Thyroid gland (tissue), 4 donors: ENCODE measurements at regions not wholly inside any gene's neighbourhood (a gene's known extent, or its start where the extent isn't known, plus 50 kb on each side); places are given as distances from the start of the nearest gene placed in this dataset.

ENCODE experiments used
- DNase-seq, 2 donors: peaks; one replicate each; pipeline ENCODE4 v3.0.0-alpha.2; 2019
- H3K27ac ChIP-seq, 3 donors: fragments of 200-600 bp; sonication (generic); 1 replicate in 2 of 3; 2 replicates in 1 of 3; pipeline ENCODE4 v1.5.1; 2016 to 2019; ENCODE audit warnings: mild to moderate bottlenecking in 1 of 3, moderate library complexity in 1 of 3
- H3K27me3 ChIP-seq: fragments of 200-600 bp; sonication (generic); one replicate; pipeline ENCODE4 v1.5.1; 2019
- H3K36me3 ChIP-seq, 2 donors: fragments of 200-600 bp; sonication (generic); one replicate each; pipeline ENCODE4 v1.5.1; 2016 to 2019
- H3K4me1 ChIP-seq, 2 donors: fragments of 200-600 bp; sonication (generic); one replicate each; pipeline ENCODE4 v1.5.1; 2017 to 2019
- H3K4me3 ChIP-seq, 3 donors: fragments of 200-600 bp; sonication (generic); replicated peaks in 1 of 3; 1 replicate in 2 of 3; 2 replicates in 1 of 3; pipeline ENCODE4 v1.5.1; 2016; ENCODE audit warnings: mild to moderate bottlenecking in 1 of 3
- H3K9me3 ChIP-seq: fragments of 200-600 bp; sonication (generic); one replicate; pipeline ENCODE4 v1.5.1; 2017
- POLR2A ChIP-seq, 2 donors: fragments of 450-650 bp; IDR thresholded peaks; one replicate each; pipeline ENCODE4 v1.6.1; 2017; ENCODE audit warnings: antibody characterized with exemption in 2 of 2, mild to moderate bottlenecking in 2 of 2, moderate library complexity in 1 of 2
- WGBS, 2 donors: methylation state at CpG; one replicate each; pipeline ENCODE4 v1.1.5; 2017; 5-methylcytosine and 5-hydroxymethylcytosine counted together
- intact Hi-C: fragments of 100-400 bp; cut with DNase I; formaldehyde crosslinking; loops from one replicate; pipeline ENCODE4 v1.15.1; 2023
- TF ChIP-seq, protein P1 (sequence below), 6 experiments: fragments of 200-600 bp in 3 of 6; fragments of 450-650 bp in 3 of 6; sonication (generic) in 3 of 6; IDR thresholded peaks; one replicate each; pipeline ENCODE4 v1.5.1; 2016 to 2019; ENCODE audit warnings: antibody characterized with exemption in 6 of 6, mild to moderate bottlenecking in 2 of 6, inconsistent platforms in 1 of 6, moderate library complexity in 1 of 6

DNA sequence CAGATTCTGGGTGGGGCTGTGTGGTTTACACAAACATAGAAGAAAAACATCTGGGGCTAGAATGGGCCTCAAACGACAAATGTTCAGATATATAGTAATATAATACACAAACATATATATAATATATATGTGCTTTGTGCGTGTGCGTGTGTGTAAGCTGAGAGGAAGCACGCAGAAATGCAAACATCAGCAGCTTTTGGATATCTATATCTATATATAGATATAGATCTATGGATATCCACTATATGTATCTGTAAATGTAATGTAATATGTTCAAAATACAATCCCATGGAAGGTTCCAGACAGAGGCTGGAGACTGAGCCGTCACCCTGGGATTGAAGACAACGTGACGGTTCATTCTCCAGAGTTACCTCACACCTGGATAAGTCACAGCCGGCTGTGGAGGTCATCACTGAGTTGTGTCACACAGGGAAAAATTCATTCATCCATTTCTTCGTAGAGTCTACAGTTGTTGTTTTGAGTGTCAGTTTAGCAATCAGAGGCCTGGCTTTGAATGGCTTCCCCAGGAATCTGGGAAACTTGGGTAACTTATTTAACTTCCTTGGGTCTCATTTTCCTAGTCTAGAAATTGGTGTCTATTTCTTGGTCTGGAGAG is 123.0 kb upstream of the CPEB4 start:
- Histone ChIP-seq H3K4me3 (no peak overlapping the region), H3K9me3 (no peaks in the 10 kb centered on the region), H3K27ac (peak overlapping the region; percentile 89 to 96 (median 92)), H3K4me1 (peaks cover 16 to 34% of the 10 kb centered on the region in 2 donors), H3K36me3 (no peaks in the 10 kb centered on the region), H3K27me3 (no peaks in the 10 kb centered on the region)
- 88% methylated on average over 9 of the region's 9 CpGs for WGBS, 2 donors
- no peak for DNase-seq
- intact Hi-C loops, result no loop called here
- TF ChIP-seq POLR2A (IDR thresholded peaks at IDR 0.05), result no peak
- TF ChIP-seq, protein P1, sequence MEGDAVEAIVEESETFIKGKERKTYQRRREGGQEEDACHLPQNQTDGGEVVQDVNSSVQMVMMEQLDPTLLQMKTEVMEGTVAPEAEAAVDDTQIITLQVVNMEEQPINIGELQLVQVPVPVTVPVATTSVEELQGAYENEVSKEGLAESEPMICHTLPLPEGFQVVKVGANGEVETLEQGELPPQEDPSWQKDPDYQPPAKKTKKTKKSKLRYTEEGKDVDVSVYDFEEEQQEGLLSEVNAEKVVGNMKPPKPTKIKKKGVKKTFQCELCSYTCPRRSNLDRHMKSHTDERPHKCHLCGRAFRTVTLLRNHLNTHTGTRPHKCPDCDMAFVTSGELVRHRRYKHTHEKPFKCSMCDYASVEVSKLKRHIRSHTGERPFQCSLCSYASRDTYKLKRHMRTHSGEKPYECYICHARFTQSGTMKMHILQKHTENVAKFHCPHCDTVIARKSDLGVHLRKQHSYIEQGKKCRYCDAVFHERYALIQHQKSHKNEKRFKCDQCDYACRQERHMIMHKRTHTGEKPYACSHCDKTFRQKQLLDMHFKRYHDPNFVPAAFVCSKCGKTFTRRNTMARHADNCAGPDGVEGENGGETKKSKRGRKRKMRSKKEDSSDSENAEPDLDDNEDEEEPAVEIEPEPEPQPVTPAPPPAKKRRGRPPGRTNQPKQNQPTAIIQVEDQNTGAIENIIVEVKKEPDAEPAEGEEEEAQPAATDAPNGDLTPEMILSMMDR (IDR thresholded peaks at IDR 0.05), result no peak

DNA sequence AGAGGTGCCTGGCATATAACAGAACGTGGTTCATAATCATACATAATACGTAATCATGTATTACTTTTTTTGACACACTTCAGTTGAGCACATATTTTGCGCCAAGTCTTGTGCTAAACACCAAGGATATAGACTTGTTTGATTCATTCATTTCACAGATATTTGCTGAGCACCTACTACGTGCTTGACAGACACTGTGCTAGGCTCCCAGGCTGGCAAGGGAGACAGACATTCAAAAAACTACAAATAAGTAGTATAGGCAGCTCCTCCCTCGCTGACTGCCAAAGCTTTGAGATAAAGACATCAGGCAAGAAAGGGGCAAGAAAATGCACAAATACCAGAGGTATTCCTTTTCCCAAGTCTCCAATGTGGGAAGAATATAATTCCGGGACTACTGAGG is 122.5 kb upstream of the CPEB4 start:
- peak overlapping the region; percentile 89 to 96 (median 92) for H3K27ac ChIP-seq
- H3K4me3 ChIP-seq, result no peak overlapping the region
- no peaks in the 10 kb centered on the region for H3K36me3 ChIP-seq
- DNase-seq, result no peak
- TF ChIP-seq POLR2A (IDR thresholded peaks at IDR 0.05), result no peak
- TF ChIP-seq, protein P1 (IDR thresholded peaks at IDR 0.05), result no peak
- no peaks in the 10 kb centered on the region for H3K27me3 ChIP-seq
- no peaks in the 10 kb centered on the region for H3K9me3 ChIP-seq
- intact Hi-C loops, result no loop called here
- whole genome bisulfite sequencing, 2 donors, result 80 to 88% methylated on average over 6 of the region's 6 CpGs
- H3K4me1 ChIP-seq, result peaks cover 16 to 34% of the 10 kb centered on the region in 2 donors

DNA sequence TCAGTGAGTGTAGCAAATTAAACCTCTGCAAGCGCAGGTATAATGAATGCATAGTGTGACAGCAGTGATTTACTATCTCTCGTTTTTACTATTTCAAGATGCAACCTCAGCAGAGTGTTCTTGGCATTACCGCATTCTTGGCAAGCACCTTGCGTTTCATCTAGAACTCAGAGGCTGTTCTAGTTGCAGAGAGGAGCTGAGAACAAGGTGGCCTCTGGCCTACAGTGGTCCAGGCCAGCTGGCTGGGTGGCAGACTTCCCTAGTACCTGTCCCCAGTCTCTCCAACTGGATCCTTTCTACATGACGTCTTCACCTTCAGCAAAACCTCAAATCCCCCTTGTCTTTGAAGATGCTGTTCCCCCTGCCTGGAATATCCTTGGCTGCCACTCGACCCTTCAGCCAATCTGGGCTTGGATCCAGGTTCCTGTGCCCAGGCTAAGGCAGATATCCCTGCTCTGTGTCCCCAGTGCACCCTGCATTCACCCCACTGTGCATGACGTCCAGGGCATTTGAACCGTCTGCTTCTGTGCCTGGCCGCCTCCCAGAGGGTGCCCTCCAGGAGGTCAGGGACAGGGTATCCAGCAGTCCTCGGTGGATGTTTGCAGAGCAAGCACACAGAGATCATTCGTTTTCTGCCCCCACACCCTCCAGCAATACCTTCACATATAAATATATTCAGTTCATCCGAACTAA is 120.4 kb upstream of the CPEB4 start:
- Histone ChIP-seq H3K4me1 (peaks cover 16 to 34% of the 10 kb centered on the region in 2 donors), H3K27ac (peak overlapping the region in 2 of 3 donors; percentile 89 to 96), H3K4me3 (no peak overlapping the region), H3K27me3 (no peaks in the 10 kb centered on the region), H3K36me3 (no peaks in the 10 kb centered on the region), H3K9me3 (no peaks in the 10 kb centered on the region)
- no peak for TF ChIP-seq POLR2A (IDR thresholded peaks at IDR 0.05)
- TF ChIP-seq, protein P1 (IDR thresholded peaks at IDR 0.05), result no peak
- 67 to 71% methylated on average over 11 to 12 of the region's 12 CpGs for whole genome bisulfite sequencing, 2 donors
- intact Hi-C loops, result no loop called here
- DNase-seq, result peak; percentile 27 to 54

DNA sequence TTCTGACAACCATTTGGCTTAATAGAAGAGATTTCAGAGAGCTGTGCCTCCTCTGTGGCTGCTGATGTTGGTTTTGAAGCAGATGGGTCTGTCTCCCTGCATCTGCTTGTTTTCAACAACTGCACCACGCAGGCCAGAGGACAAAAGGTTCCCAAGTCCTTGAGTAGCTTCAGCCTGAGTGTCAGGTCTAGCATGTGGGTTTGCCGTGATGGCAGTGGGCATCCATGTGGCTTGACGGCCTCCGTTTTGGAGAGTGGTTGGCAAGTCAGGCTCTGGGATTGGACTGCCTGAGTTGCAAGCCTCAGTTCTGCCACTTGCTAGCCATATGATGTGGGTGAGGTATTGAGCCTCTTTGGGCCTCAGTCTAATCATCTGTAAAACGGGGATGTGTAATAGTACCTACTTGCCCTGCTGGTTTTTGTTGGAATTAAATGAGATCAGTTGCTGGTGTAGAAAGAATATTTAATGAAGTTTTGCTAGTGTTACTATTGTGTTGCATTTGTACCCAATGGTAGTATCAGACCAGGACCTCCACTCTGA is 119.8 kb upstream of the CPEB4 start:
- intact Hi-C loops, result no loop called here
- no peak for DNase-seq
- no peaks in the 10 kb centered on the region for H3K36me3 ChIP-seq
- H3K4me1 ChIP-seq, result peaks cover 13 to 30% of the 10 kb centered on the region in 2 donors
- TF ChIP-seq, protein P1 (IDR thresholded peaks at IDR 0.05), result no peak
- TF ChIP-seq POLR2A (IDR thresholded peaks at IDR 0.05), result no peak
- H3K4me3 ChIP-seq, result no peak overlapping the region
- H3K27me3 ChIP-seq, result no peaks in the 10 kb centered on the region
- peak overlapping the region in 2 of 3 donors; percentile 89 to 96 for H3K27ac ChIP-seq
- H3K9me3 ChIP-seq, result no peaks in the 10 kb centered on the region
- 91 to 93% methylated on average over 4 to 5 of the region's 5 CpGs for WGBS, 2 donors

DNA sequence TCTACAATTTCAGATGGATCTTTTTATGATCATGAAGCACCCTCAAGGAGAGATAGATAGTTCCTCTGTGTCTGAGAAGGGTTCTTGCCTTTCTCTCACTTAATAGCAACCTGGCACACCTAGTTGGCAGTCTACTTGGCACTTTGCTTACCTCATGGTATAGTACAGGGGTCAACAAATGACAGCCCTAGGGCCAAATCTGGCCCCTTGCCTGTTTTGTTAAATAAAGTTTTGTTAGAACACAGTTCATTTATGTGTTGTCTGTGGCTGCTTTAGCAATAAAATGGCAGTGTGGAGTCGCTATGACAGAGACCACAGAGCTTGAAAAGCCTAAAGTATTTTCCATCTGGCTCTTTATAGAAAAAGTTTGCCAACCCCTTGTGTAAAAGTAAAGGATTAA is 119.3 kb upstream of the CPEB4 start:
- DNase-seq, result no peak
- Histone ChIP-seq H3K27me3 (no peaks in the 10 kb centered on the region), H3K4me3 (no peak overlapping the region), H3K4me1 (peaks cover 7 to 25% of the 10 kb centered on the region in 2 donors), H3K9me3 (no peaks in the 10 kb centered on the region), H3K36me3 (no peaks in the 10 kb centered on the region), H3K27ac (no peak overlapping the region)
- intact Hi-C loops, result no loop called here
- WGBS, 2 donors, result 94 to 100% methylated on average over 1 of the region's 1 CpG
- TF ChIP-seq, protein P1 (IDR thresholded peaks at IDR 0.05), result no peak
